GM12865 (cell line): ENCODE measurements at regions not wholly inside any gene's neighbourhood (a gene's known extent, or its start where the extent isn't known, plus 50 kb on each side); places are given as distances from the start of the nearest gene placed in this dataset.
"Not testable (repeated sequence)": the region's sequence is repeated elsewhere in the genome, so short reads cannot be mapped to it uniquely, and the experiment has no call there.

ENCODE experiments used
- DNase-seq: peaks from one replicate; pipeline ENCODE4 v3.0.0; 2010; ENCODE audit warnings: low read depth
- H3K4me3 ChIP-seq: 2 replicates; pipeline ENCODE4 v1.5.1; 2011; ENCODE audit warnings: mild to moderate bottlenecking, low read depth, low read length, control low read depth
- CTCF ChIP-seq: IDR thresholded peaks from 2 replicates; pipeline ENCODE4 v1.5.1; 2011; ENCODE audit warnings: low read length, control low read depth, low read depth, inconsistent platforms; ENCODE audit not compliant: insufficient read depth; ENCODE audit errors: missing control alignments

DNA sequence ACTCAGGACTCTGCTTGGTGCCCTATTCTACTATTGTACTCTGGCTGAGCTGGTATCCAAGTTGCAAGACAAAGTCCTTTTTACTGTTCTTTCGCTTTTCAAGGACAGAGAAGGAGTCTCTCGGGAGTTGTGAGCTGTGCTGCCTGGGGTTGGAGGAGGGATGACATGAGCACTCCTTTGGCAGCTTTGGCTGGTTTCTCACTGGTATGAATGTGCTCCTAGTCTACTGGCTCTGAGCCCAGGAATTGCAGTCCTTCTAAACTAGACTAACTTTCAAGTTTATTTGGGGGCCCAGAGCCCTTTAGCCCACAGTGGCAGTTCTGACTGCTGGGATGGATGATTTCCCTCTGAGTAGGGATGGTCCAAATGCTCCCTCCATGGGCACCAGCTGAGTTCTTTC is 997.1 kb downstream of the RAB28 start:
- TF ChIP-seq CTCF: no peak
- no peak for DNase-seq
- no peak overlapping the region for H3K4me3 ChIP-seq

- H3K4me3 ChIP-seq: no peak overlapping the region
- no peak for DNase-seq
- no peak for TF ChIP-seq CTCF
Observed at GRCh38 chr4:12472087-12472486, 1012.1 kb downstream of the RAB28 start.

DNA sequence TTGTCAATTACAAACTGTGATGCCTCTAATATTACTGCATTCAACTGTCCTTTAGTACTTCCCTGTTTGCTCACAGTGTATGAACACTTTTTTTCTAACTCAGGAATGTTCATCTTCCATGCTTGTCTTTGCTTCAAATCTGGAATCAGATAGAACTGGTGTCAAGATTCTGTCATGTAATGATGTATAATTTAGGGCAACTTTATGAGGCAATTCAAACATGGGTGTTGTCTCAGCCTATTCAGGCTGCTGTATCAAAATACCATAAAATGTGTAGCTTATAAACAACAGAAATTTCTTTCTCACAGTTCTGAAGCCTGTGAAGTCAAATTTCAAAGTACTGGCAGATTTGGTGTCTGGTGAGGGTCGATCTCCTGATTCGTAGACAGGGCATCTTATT is 1012.9 kb downstream of the RAB28 start:
- no peak overlapping the region for H3K4me3 ChIP-seq
- no peak for DNase-seq
- no peak for TF ChIP-seq CTCF

DNA sequence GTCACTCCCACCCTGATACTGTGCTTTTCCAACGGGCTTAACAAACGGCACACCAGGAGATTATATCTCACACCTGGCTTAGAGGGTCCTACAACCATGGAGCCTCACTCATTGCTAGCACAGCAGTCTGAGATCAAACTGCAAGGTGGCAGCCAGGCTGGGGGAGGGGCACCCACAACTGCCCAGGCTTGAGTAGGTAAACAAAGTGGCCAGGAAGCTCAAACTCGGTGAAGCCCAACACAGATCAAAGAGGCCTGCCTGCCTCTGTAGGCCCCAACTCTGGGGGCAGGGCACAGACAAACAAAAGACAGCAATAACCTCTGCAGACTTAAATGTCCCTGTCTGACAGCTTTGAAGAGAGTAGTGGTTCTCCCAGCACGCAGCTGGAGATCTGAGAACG is 1022.6 kb downstream of the RAB28 start:
- H3K4me3 ChIP-seq, DNase-seq: not testable (repeated sequence)

GRCh38 chr4:12459126-12459525 is 1025.0 kb downstream of the RAB28 start:
- DNase-seq: no peak
- TF ChIP-seq CTCF: no peak
- H3K4me3 ChIP-seq: no peak overlapping the region

- no peak overlapping the region for H3K4me3 ChIP-seq
- no peak for DNase-seq
- no peak for TF ChIP-seq CTCF
Observed at GRCh38 chr4:12458621-12459020, 1025.5 kb downstream of the RAB28 start.

- DNase-seq: no peak
- TF ChIP-seq CTCF: no peak
- no peak overlapping the region for H3K4me3 ChIP-seq
Observed at GRCh38 chr4:12452291-12452690, 1023.6 kb upstream of the HS3ST1 start.

- TF ChIP-seq CTCF: no peak
- DNase-seq: no peak
- H3K4me3 ChIP-seq: no peak overlapping the region
Observed at GRCh38 chr4:12447451-12447850, 1018.8 kb upstream of the HS3ST1 start.
